ENCODE measurements at regions not wholly inside any gene's neighbourhood (a gene's known extent, or its start where the extent isn't known, plus 50 kb on each side); places are given as distances from the start of the nearest gene placed in this dataset.

DNA sequence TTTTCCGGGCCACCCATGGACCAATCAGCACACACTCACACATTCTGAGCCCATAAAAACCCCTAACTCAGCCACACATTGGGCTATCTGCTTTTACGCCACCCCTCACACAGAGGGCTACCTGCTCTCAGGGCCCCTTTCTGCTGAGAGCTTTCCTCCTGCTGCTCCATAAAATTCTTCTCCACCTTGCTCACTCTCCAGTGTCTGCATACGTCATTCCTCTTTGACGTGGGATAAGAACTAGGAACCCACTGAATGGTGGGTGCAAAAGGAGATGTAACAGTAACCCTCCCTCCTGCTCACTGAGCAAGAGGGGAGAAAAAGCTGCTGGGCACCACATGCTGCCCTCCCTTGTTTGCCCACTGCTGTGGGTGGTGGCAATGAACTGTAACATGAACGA is 596.7 kb upstream of the TMEM132C start:
- TF ChIP-seq, protein P1, sequence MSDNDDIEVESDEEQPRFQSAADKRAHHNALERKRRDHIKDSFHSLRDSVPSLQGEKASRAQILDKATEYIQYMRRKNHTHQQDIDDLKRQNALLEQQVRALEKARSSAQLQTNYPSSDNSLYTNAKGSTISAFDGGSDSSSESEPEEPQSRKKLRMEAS (IDR thresholded peaks at IDR 0.05; ENCODE audit: low read depth, low read length) = no peak
- TF ChIP-seq, protein P2, sequence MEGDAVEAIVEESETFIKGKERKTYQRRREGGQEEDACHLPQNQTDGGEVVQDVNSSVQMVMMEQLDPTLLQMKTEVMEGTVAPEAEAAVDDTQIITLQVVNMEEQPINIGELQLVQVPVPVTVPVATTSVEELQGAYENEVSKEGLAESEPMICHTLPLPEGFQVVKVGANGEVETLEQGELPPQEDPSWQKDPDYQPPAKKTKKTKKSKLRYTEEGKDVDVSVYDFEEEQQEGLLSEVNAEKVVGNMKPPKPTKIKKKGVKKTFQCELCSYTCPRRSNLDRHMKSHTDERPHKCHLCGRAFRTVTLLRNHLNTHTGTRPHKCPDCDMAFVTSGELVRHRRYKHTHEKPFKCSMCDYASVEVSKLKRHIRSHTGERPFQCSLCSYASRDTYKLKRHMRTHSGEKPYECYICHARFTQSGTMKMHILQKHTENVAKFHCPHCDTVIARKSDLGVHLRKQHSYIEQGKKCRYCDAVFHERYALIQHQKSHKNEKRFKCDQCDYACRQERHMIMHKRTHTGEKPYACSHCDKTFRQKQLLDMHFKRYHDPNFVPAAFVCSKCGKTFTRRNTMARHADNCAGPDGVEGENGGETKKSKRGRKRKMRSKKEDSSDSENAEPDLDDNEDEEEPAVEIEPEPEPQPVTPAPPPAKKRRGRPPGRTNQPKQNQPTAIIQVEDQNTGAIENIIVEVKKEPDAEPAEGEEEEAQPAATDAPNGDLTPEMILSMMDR (IDR thresholded peaks at IDR 0.05; ENCODE audit: low read depth, low read length) = no peak
- TF ChIP-seq MYC (IDR thresholded peaks at IDR 0.05; ENCODE audit: low read depth, low read length) (no peak), POLR2A (IDR thresholded peaks at IDR 0.05; ENCODE audit: extremely low read depth, insufficient read length) (no peak)
- H3K4me3 ChIP-seq (ENCODE audit: low read depth, low read length) = no peak overlapping the region
- no peak for DNase-seq (ENCODE audit: low read depth)

DNA sequence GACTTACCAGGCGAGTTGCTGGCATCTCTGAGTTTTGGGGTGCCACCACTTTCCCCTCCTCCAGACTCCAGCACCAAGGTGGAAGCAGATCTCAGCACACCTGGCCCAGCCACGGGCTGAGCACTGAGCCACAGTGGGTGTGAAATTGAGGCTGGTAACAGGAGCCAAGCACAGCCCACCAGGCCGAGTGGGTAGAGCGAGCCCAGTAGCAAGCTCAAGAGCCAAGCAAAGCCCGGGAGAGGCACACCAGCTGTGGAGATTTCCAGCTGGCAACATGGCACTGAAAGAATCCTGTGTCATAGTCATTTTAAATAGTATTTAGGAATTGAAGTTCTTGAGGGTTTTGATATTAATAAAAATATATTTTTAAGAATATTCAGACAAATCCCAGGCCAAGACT is 596.2 kb upstream of the TMEM132C start:
- no peak for DNase-seq (ENCODE audit: low read depth)
- TF ChIP-seq POLR2A (IDR thresholded peaks at IDR 0.05; ENCODE audit: extremely low read depth, insufficient read length) (no peak), MYC (IDR thresholded peaks at IDR 0.05; ENCODE audit: low read depth, low read length) (no peak)
- TF ChIP-seq, protein P1 (IDR thresholded peaks at IDR 0.05; ENCODE audit: low read depth, low read length) = no peak
- TF ChIP-seq, protein P2 (IDR thresholded peaks at IDR 0.05; ENCODE audit: low read depth, low read length) = no peak
- no peak overlapping the region for H3K4me3 ChIP-seq (ENCODE audit: low read depth, low read length)

DNA sequence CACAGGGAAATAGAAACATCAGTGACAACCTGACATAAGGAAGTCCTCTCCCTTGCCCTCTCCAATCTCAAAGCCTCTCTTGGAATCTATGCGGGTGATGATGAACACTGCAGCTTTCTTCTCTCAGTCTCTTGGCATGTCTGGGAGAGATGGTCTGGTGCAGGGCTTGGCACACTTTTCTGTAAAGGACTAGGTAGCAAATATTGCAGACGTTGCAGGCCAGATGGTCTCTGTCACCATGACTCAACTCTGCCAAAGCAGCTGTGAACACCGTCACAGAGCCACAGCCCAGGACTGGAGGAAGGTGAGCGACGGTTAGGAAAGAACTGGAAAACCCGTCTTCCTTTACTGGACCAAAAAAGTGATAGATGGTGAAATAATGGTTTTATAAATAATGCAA is 591.0 kb upstream of the TMEM132C start:
- H3K4me3 ChIP-seq (ENCODE audit: low read depth, low read length) = no peak overlapping the region
- no peak for DNase-seq (ENCODE audit: low read depth)
- no peak for TF ChIP-seq MYC (IDR thresholded peaks at IDR 0.05; ENCODE audit: low read depth, low read length)
- TF ChIP-seq, protein P1 (IDR thresholded peaks at IDR 0.05; ENCODE audit: low read depth, low read length) = no peak
- no peak for TF ChIP-seq POLR2A (IDR thresholded peaks at IDR 0.05; ENCODE audit: extremely low read depth, insufficient read length)
- TF ChIP-seq, protein P2 (IDR thresholded peaks at IDR 0.05; ENCODE audit: low read depth, low read length) = no peak

DNA sequence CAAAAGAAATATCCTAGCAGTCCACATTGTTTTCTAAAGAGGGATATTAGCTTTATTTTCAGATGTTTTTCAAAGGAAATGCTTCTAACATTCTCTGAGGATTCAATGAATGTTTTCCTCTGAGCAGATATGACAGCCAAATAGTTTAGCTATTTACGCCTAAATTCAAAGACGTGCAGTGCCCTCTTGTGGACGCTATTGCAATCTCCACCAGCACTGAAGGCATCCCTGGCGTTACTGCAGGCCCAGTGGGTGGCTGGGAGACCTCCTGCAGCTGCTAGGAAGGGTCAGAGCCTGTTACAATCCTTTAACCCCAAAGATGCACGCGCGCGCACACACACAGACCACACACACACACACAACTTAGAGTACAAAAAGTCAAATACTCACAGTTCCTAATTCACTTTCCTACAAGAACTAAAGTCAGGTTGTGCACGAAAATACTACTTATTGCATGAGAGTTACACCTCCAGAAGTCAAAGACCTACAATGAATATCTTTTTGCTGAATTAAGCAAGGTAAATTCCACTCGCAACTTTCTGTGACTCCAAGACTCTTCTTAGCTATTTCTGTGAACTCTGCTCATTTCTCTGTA is 589.3 kb upstream of the TMEM132C start:
- TF ChIP-seq, protein P1 (IDR thresholded peaks at IDR 0.05; ENCODE audit: low read depth, low read length) = no peak
- TF ChIP-seq, protein P2 (IDR thresholded peaks at IDR 0.05; ENCODE audit: low read depth, low read length) = peak; percentile 92
- no peak overlapping the region for H3K4me3 ChIP-seq (ENCODE audit: low read depth, low read length)
- DNase-seq (ENCODE audit: low read depth) = peak; percentile 76

DNA sequence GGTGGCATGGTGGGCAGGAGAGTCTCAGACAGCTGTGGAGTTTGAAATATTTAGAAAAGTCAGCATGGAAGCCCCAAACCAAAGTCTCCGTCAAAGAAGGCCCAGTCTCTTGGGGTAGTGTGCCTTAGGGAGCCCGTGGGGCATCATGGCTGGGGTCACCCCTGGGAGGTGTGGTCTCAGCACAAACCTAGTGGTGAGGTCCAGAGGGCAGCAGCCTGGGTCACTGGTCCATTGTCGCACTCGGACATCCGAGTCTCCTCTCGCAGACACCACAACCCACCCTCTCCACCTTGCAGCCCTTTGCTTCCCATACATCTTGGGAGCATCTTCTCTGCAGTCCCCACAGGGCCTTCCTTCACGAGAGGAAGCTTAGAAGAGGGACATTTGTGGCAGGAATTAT is 588.0 kb upstream of the TMEM132C start:
- TF ChIP-seq POLR2A (IDR thresholded peaks at IDR 0.05; ENCODE audit: extremely low read depth, insufficient read length) (no peak), MYC (IDR thresholded peaks at IDR 0.05; ENCODE audit: low read depth, low read length) (no peak)
- TF ChIP-seq, protein P1 (IDR thresholded peaks at IDR 0.05; ENCODE audit: low read depth, low read length) = no peak
- TF ChIP-seq, protein P2 (IDR thresholded peaks at IDR 0.05; ENCODE audit: low read depth, low read length) = no peak
- no peak for DNase-seq (ENCODE audit: low read depth)
- H3K4me3 ChIP-seq (ENCODE audit: low read depth, low read length) = no peak overlapping the region
